GM19452 (cell line): ENCODE measurements at regions not wholly inside any gene's neighbourhood (a gene's known extent, or its start where the extent isn't known, plus 50 kb on each side); places are given as distances from the start of the nearest gene placed in this dataset.
"Not testable (repeated sequence)": the region's sequence is repeated elsewhere in the genome, so short reads cannot be mapped to it uniquely, and the experiment has no call there.

Source experiments
- ATAC-seq: cut with Tn5 transposase; IDR thresholded peaks from one replicate; pipeline ENCODE4 v1.9.1; 2021; ENCODE audit not compliant: unreplicated experiment

DNA sequence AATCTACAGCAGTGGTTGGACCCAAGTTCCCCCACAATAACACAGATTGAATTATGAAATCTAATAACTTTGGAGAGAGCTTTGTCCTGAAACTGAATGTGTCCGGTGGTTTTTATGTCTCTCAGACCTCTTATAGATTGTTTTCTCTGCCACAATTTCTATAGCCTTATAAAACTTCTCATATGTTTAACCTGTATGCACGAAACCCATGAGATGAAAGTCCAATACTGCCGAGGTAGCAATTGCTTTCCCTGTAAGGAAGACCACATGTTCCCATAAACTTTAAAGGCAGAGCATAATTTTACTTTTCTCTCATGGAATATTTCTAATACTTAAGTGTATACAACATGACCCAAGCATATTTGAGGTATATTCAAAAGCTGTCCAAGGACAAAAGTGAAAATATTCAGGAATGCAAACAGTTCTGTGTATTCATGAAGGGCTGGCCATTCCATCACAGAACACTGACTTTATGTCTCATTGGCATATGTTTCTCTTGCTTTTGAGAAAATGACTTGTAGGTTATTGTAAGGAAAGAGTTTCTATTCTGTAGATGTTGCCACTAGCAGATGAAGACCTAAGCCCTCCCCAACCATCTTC, 94.4 kb upstream of the TLE4 start:
- no peak for ATAC-seq

DNA sequence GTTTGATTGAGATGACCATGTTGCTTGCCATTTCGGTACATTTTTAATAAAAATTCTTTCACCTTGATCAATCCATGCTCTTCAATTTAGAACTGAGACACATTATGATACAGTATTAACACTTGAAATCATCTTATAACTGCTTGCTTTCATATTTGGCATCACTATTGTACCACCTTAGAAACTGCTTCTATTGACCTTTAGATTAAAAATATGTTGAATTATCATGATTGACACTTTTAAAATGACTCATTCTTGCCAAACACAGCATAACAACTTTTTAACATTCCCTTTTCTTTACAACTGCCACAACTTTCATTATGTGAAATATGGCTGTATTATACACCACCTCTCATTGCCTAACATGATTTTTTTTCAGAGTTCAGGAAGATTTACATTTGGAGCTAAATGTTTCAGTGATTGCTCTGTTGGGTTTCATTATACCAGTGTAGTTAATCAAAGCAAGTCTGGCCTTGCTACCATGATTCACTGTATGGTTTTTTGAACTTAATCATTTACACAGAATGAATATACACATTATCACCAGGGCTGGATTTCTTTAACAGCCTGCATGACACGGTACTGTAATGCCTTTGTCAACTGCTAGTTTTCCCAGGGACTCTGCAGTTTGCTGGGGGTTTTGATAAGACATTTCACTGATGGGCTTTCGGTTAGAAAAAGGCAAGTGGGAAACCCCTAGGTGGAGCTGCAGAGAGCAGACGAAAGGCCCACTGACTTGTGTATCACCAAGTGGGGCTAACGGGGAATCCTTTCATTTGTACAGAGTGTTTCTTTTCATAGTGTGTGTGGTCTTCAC, 93.6 kb upstream of the TLE4 start:
- no peak for ATAC-seq

DNA sequence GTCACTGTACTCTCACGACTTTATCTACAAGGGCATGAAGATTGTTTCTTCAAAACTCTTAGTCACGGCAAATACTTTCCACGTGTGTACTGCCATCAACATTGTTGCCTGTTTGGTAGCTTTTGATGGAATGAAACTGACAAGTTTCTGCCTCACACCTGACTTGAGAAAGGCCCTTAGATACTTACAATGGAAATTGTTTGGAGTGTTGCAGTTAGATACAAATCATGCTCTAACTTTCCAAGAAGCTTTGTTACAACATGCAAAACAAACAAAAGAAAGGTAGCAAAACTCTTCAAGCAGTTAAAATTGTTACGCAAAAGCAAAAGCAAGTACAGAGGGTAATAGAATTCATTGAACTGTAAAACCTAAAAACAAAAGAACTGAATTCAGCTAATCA, 91.1 kb upstream of the TLE4 start:
- ATAC-seq = no peak

- ATAC-seq = no peak
Measured at GRCh38 chr9:79481846-79482477, 89.8 kb upstream of the TLE4 start.

GRCh38 chr9:79485258-79485657, 86.5 kb upstream of the TLE4 start:
- ATAC-seq = no peak

DNA sequence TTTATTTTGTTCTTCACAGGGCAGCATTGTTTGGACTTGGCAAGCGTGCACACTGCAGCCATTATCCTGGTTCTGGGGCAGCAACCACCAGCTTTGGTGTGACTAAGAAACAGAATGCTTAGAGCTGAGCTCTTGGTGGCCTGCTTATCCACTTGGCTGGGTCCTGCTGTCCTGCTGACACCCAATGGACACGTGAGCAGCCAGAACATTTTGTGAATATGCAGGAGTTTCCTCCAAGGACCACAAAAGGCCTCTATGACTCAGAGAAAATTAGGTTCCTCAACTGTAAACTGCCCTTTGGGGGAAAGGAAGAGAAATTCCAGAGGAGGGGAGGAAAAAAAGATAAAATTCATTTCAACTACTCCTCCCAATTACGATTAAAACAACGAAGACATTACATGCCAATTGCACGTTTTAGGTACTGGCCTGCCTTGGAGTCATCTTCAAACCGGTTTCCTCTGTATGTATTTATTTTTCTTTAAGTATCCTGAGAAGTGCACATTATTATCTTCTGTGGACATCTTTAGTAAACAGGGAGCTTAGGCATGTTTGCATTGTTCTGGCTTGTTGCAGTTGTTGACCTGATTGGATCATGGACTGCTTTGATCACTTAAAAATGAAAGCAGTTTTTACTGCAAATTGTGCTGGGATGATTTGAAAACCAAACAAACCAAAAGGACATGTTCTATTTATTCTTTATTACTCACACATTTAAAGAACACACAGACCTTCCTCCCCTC, 82.3 kb upstream of the TLE4 start:
- ATAC-seq = no peak

DNA sequence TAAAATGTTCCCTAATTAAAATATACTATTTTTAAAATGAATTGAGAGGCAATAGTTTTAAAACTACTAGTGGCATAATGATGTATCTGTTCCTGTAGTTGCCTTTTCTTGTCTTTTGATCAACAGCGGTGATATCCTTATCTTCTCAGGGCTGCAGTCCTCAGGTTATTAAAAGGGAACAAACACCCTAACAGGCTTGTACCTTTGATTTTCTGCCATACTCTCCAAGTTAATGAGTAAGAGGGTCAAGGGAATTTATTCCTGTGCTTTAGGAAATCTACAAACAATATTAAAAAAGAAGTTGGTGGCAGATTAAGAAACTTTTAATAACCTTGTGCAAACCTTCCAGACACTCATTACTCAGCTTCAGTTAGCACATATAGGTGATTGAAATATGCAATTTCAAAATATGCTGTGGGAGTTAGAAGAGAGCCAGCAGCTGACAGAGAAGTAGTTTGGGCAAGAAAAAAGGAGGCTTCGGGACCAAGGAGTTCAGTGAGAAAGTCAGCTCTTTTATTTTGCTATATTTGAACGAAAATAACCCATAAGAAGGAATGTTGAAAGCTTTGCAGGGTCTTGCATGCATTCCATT, 81.0 kb upstream of the TLE4 start:
- no peak for ATAC-seq

DNA sequence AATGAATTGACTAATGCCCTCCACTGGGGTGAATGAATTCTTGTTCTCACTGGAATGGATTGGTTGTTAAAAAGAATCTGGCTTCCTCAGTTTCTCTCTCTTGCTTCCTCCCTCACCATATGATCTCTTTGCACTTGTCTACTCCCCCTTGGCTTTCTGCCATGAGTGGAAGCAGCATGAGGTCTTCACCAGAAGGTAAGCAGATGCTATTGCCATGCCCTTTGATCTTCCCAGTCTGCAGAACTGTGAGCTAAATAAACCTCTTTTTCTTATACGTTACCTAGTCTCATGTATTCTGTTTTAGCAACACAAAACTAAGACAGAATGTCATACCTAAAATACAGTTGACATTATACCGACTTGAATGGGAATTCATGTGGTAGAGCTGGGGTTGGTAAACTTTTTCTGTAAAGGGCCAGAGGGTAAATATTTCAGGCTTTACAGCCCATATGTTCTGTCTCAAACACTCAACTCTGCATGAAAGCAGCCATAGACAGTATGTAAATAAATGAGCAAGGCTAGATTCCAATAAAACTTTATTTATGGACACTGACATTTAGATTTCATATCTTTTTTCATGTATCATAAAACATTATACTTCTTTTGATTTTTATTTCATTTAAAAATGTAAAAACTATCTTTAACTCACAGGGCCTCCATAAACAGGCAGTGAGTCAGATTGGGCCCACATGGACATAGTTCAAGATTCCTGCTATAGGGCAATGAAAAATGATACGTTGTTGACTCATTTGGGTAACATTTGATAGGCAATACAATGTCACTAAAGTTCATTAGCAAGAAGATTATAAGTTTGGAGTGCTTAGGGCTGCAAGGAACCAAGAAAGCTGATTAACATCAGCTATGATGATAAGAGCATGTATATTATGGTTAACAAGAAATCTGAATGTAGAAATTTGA, 79.4 kb upstream of the TLE4 start:
- ATAC-seq = no peak

- ATAC-seq = not testable (repeated sequence)
Measured at GRCh38 chr9:79500196-79500864, 71.4 kb upstream of the TLE4 start.

DNA sequence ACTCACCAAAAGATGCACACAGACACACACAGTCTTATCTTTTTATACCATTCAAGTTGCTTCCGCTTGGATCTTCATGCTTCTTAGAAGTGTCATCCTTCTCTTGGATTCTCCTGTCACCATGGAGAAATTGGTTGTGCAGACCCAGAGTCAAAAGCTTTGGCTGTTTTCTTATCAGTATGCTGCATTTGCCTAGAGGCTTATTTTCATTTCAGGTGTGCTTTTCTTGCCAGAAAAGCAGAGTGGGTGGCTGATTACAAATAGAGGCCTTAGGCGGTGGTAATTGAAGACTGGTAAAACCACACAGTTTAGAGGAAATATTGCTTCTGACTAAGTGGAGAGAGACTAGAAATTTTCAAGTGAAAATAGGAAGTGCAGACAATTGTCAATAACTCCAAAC, 70.2 kb upstream of the TLE4 start:
- no peak for ATAC-seq

- ATAC-seq = no peak
Measured at GRCh38 chr9:79507801-79508200, 64.0 kb upstream of the TLE4 start.

GRCh38 chr9:79512251-79512650, 59.5 kb upstream of the TLE4 start:
- ATAC-seq = no peak
